Astrocyte (in vitro differentiated cells and primary cell): ENCODE measurements at regions not wholly inside any gene's neighbourhood (a gene's known extent, or its start where the extent isn't known, plus 50 kb on each side); places are given as distances from the start of the nearest gene placed in this dataset.
"Not testable (repeated sequence)": the region's sequence is repeated elsewhere in the genome, so short reads cannot be mapped to it uniquely, and the experiment has no call there.

ENCODE experiments used
- DNase-seq: peaks from one replicate; pipeline ENCODE4 v3.0.0-alpha.2; 2010; ENCODE audit warnings: low read depth
- FAIRE-seq: peaks from 2 replicates; lab custom pipeline; 2011; peaks lifted over from hg19 to GRCh38; lab: Jason Lieb, UNC
- H2AFZ ChIP-seq: 2 replicates; pipeline ENCODE4 v1.6.0; 2012; ENCODE audit warnings: low read depth, low read length, inconsistent platforms
- H3K27ac ChIP-seq: 2 replicates; pipeline ENCODE4 v1.5.1; 2011; ENCODE audit warnings: low read depth, low read length, inconsistent platforms
- H3K27me3 ChIP-seq: 2 replicates; pipeline ENCODE4 v1.6.0; 2011; ENCODE audit warnings: low read length, inconsistent platforms; ENCODE audit not compliant: insufficient read depth
- H3K36me3 ChIP-seq: 2 replicates; pipeline ENCODE4 v1.5.1; 2011; ENCODE audit warnings: low read length, inconsistent platforms; ENCODE audit not compliant: insufficient read depth
- H3K4me1 ChIP-seq: 2 replicates; pipeline ENCODE4 v1.5.1; 2011; ENCODE audit warnings: low read length, inconsistent platforms; ENCODE audit not compliant: insufficient read depth
- H3K4me2 ChIP-seq: 2 replicates; pipeline ENCODE4 v1.6.0; 2012; ENCODE audit warnings: low read length, inconsistent platforms
- H3K4me3 ChIP-seq: 2 replicates; pipeline ENCODE4 v1.5.1; 2011; ENCODE audit warnings: low read depth, mild to moderate bottlenecking, low read length, inconsistent platforms; ENCODE audit not compliant: insufficient read depth
- H3K79me2 ChIP-seq: 2 replicates; pipeline ENCODE4 v1.6.0; 2012; ENCODE audit warnings: mild to moderate bottlenecking, low read length, inconsistent platforms; ENCODE audit not compliant: insufficient read depth
- H3K9ac ChIP-seq: 2 replicates; pipeline ENCODE4 v1.6.0; 2012; ENCODE audit warnings: mild to moderate bottlenecking, low read length, inconsistent platforms
- H3K9me3 ChIP-seq: 2 replicates; pipeline ENCODE4 v1.5.1; 2012; ENCODE audit warnings: low read depth, mild to moderate bottlenecking, low read length, inconsistent platforms; ENCODE audit not compliant: insufficient read depth
- H4K20me1 ChIP-seq: 2 replicates; pipeline ENCODE4 v1.6.0; 2012; ENCODE audit warnings: low read length, inconsistent platforms; ENCODE audit not compliant: insufficient read depth
- H3K27ac Mint-ChIP-seq: one replicate; pipeline ENCODE4 v1.8.0; 2021; ENCODE audit warnings: mild to moderate bottlenecking, mixed read lengths; ENCODE audit not compliant: unreplicated experiment
- H3K27me3 Mint-ChIP-seq: one replicate; pipeline ENCODE4 v1.8.0; 2021; ENCODE audit warnings: low read depth, mixed read lengths; ENCODE audit not compliant: unreplicated experiment
- H3K36me3 Mint-ChIP-seq: one replicate; pipeline ENCODE4 v1.8.0; 2021; ENCODE audit warnings: low read depth, mixed read lengths; ENCODE audit not compliant: unreplicated experiment
- H3K4me1 Mint-ChIP-seq: one replicate; pipeline ENCODE4 v1.8.0; 2021; ENCODE audit warnings: low read depth, mixed read lengths; ENCODE audit not compliant: unreplicated experiment
- H3K4me3 Mint-ChIP-seq: one replicate; pipeline ENCODE4 v1.8.0; 2021; ENCODE audit warnings: mild to moderate bottlenecking, moderate library complexity, mixed read lengths; ENCODE audit not compliant: unreplicated experiment
- H3K9me3 Mint-ChIP-seq: one replicate; pipeline ENCODE4 v1.8.0; 2021; ENCODE audit warnings: mild to moderate bottlenecking, mixed read lengths; ENCODE audit not compliant: unreplicated experiment
- CTCF ChIP-seq: IDR thresholded peaks from 2 replicates; pipeline ENCODE4 v1.5.1; 2011; ENCODE audit warnings: low read depth, mild to moderate bottlenecking, inconsistent platforms, low read length, moderate library complexity; ENCODE audit not compliant: insufficient read depth
- EZH2 ChIP-seq: IDR thresholded peaks from 2 replicates; pipeline ENCODE4 v1.6.1; 2012; ENCODE audit warnings: mild to moderate bottlenecking, low read length, inconsistent platforms; ENCODE audit not compliant: insufficient read depth

- no peak for FAIRE-seq
Measured at GRCh38 chr5:94057655-94058054, 316.3 kb upstream of the POU5F2 start.

GRCh38 chr5:94057217-94057616 lies 315.8 kb upstream of the POU5F2 start:
- DNase-seq (no peak), FAIRE-seq (no peak)
- Mint-ChIP-seq H3K27me3 (no peaks in the 10 kb centered on the region), H3K4me3 (no peak overlapping the region), H3K27ac (no peak overlapping the region), H3K4me1 (peaks cover 8% of the 10 kb centered on the region), H3K36me3 (no peaks in the 10 kb centered on the region), H3K9me3 (peaks cover 2% of the 10 kb centered on the region)
- Histone ChIP-seq H3K36me3 (no peaks in the 10 kb centered on the region), H3K79me2 (peaks cover 9% of the 10 kb centered on the region), H3K27ac (no peak overlapping the region), H4K20me1 (no peaks in the 10 kb centered on the region), H3K4me3 (no peak overlapping the region), H3K4me1 (no peaks in the 10 kb centered on the region), H3K4me2 (no peak overlapping the region), H2AFZ (no peak overlapping the region), H3K27me3 (no peaks in the 10 kb centered on the region), H3K9me3 (no peaks in the 10 kb centered on the region), H3K9ac (no peak overlapping the region)
- TF ChIP-seq EZH2 (no peak), CTCF (no peak)

More at GRCh38 chr5:94057655-94058054, 316.3 kb upstream of the POU5F2 start:
- no peaks in the 10 kb centered on the region for H3K9me3 ChIP-seq
- Mint-ChIP-seq H3K27ac (no peak overlapping the region), H3K4me3 (no peak overlapping the region), H3K9me3 (peaks cover 2% of the 10 kb centered on the region), H3K27me3 (no peaks in the 10 kb centered on the region), H3K4me1 (peaks cover 8% of the 10 kb centered on the region), H3K36me3 (no peaks in the 10 kb centered on the region)
- no peaks in the 10 kb centered on the region for H3K4me1 ChIP-seq
- no peak overlapping the region for H3K4me3 ChIP-seq
- H4K20me1 ChIP-seq: no peaks in the 10 kb centered on the region
- H3K79me2 ChIP-seq: peaks cover 13% of the 10 kb centered on the region
- no peak for DNase-seq
- no peak overlapping the region for H3K27ac ChIP-seq
- TF ChIP-seq EZH2 (no peak), CTCF (no peak)
- no peaks in the 10 kb centered on the region for H3K27me3 ChIP-seq
- no peaks in the 10 kb centered on the region for H3K36me3 ChIP-seq
- no peak overlapping the region for H3K9ac ChIP-seq
- no peak overlapping the region for H2AFZ ChIP-seq
- H3K4me2 ChIP-seq: no peak overlapping the region

GRCh38 chr5:94049307-94049922 lies 308.0 kb upstream of the POU5F2 start:
- not testable (repeated sequence) for H3K9ac ChIP-seq, H3K79me2 ChIP-seq, H4K20me1 ChIP-seq, H3K36me3 Mint-ChIP-seq, H3K4me1 ChIP-seq, DNase-seq, H3K4me3 Mint-ChIP-seq, H3K36me3 ChIP-seq, H3K27me3 Mint-ChIP-seq, H3K4me3 ChIP-seq, H2AFZ ChIP-seq, H3K4me2 ChIP-seq, H3K9me3 ChIP-seq, H3K27ac ChIP-seq, H3K4me1 Mint-ChIP-seq, H3K27ac Mint-ChIP-seq, FAIRE-seq, H3K9me3 Mint-ChIP-seq, H3K27me3 ChIP-seq
